GM12878 (cell line): ENCODE measurements at regions not wholly inside any gene's neighbourhood (a gene's known extent, or its start where the extent isn't known, plus 50 kb on each side); places are given as distances from the start of the nearest gene placed in this dataset.

ENCODE experiments used
- ATAC-seq: fragments of 200-7000 bp; cut with Tn5 transposase; 3 replicates; pipeline ENCODE4 v1.9.1; 2020; ENCODE audit warnings: mild to moderate bottlenecking, moderate library complexity
- BruUV-seq: library from RNA; stranded (reverse); fragments of 400-500 nt; replicated peaks from 2 replicates; lab custom pipeline; 2021; lab: Mats Ljungman, UMichigan
- CTCF ChIA-PET: fragments of 300-600 bp; sonication (Branson Sonifier 250); formaldehyde crosslinking; extraction: SDS; loops from one replicate; lab custom pipeline; 2021; ENCODE audit warnings: inconsistent platforms; lab: Yijun Ruan, JAX
- POLR2A ChIA-PET: fragments of 350-600 bp; formaldehyde crosslinking; extraction: SDS; loops from one replicate; lab custom pipeline; 2021; ENCODE audit warnings: inconsistent platforms; lab: Charles Lee
- RAD21 ChIA-PET: fragments of 300-600 bp; sonication (Branson Sonifier 250); formaldehyde crosslinking; loops from one replicate; lab custom pipeline; 2023; ENCODE audit warnings: antibody characterized with exemption; ENCODE audit not compliant: unreplicated experiment; lab: Charles Lee
- SMC1A ChIA-PET: fragments of 300-600 bp; sonication (Branson Sonifier 250); formaldehyde crosslinking; loops from one replicate; lab custom pipeline; 2023; ENCODE audit not compliant: unreplicated experiment, uncharacterized antibody; lab: Charles Lee
- DNase-seq: peaks from one replicate; pipeline ENCODE4 v3.0.0-alpha.2; 2011; ENCODE audit warnings: low read depth, low spot score
- FAIRE-seq: peaks from 3 replicates; lab custom pipeline; 2011; peaks lifted over from hg19 to GRCh38; lab: Jason Lieb, UNC
- H2AFZ ChIP-seq: 2 replicates; pipeline ENCODE4 v1.6.0; 2011; ENCODE audit warnings: low read depth, low read length, control low read depth; ENCODE audit not compliant: control insufficient read depth
- H3K27ac ChIP-seq: 2 replicates; pipeline ENCODE4 v1.5.1; 2011; ENCODE audit warnings: control low read depth; ENCODE audit not compliant: control insufficient read depth, insufficient read depth
- H3K27me3 ChIP-seq, 2 experiments: replicated peaks in 1 of 2; 2 replicates each; pipeline versions ENCODE4 v1.6.0 to v1.6.1; 2011; ENCODE audit warnings: low read length in 1 of 2; ENCODE audit not compliant: control insufficient read depth in 2 of 2, insufficient read depth in 2 of 2
- H3K36me3 ChIP-seq, 2 experiments: 2 replicates each; pipeline ENCODE4 v1.5.1; 2011; ENCODE audit warnings: low read length in 1 of 2; ENCODE audit not compliant: control insufficient read depth in 2 of 2, insufficient read depth in 2 of 2
- H3K4me1 ChIP-seq: 2 replicates; pipeline ENCODE4 v1.6.1; 2011; ENCODE audit warnings: mild to moderate bottlenecking, low read length, moderate library complexity, mixed read lengths; ENCODE audit not compliant: control insufficient read depth, insufficient read depth
- H3K4me2 ChIP-seq: 2 replicates; pipeline ENCODE4 v1.6.0; 2011; ENCODE audit warnings: control low read depth; ENCODE audit not compliant: control insufficient read depth, insufficient read depth
- H3K4me3 ChIP-seq: fragments of 200-600 bp; sonication (generic); 2 replicates; pipeline ENCODE4 v1.5.1; 2016
- H3K79me2 ChIP-seq: 2 replicates; pipeline ENCODE4 v1.6.0; 2011; ENCODE audit warnings: low read length; ENCODE audit not compliant: control insufficient read depth, insufficient read depth
- H3K9ac ChIP-seq: 2 replicates; pipeline ENCODE4 v1.8.0; 2011; ENCODE audit warnings: low read length, control low read depth, mixed read lengths; ENCODE audit not compliant: control insufficient read depth, insufficient read depth
- H3K9me3 ChIP-seq: replicated peaks from 3 replicates; pipeline ENCODE4 v1.5.1; 2011; ENCODE audit warnings: mild to moderate bottlenecking, low read length; ENCODE audit not compliant: control insufficient read depth, insufficient read depth
- H4K20me1 ChIP-seq: 2 replicates; pipeline ENCODE4 v1.6.0; 2011; ENCODE audit not compliant: control insufficient read depth, insufficient read depth
- IKZF2 ChIP-seq, 2 experiments: fragments of 450-650 bp; IDR thresholded peaks; 2 replicates each; pipeline ENCODE4 v1.6.1; 2017; ENCODE audit warnings: mild to moderate bottlenecking in 2 of 2, moderate library complexity in 2 of 2
- JUNB ChIP-seq: IDR thresholded peaks from 2 replicates; pipeline ENCODE4 v1.6.1; 2016; ENCODE audit warnings: antibody characterized with exemption, mild to moderate bottlenecking
- LARP7 ChIP-seq: fragments of 450-650 bp; IDR thresholded peaks from 2 replicates; pipeline ENCODE4 v1.6.1; 2017; ENCODE audit warnings: mild to moderate bottlenecking
- MEF2B ChIP-seq: fragments of 450-650 bp; IDR thresholded peaks from 2 replicates; pipeline ENCODE4 v1.6.1; 2018; ENCODE audit warnings: mild to moderate bottlenecking, moderate library complexity; ENCODE audit not compliant: partially characterized antibody, poor library complexity, severe bottlenecking
- NFIC ChIP-seq: IDR thresholded peaks from 2 replicates; pipeline ENCODE4 v1.6.1; 2012; ENCODE audit warnings: low read depth, mild to moderate bottlenecking, inconsistent platforms, low read length, moderate library complexity
- PAX5 ChIP-seq: IDR thresholded peaks from 2 replicates; pipeline ENCODE4 v1.6.1; 2011; ENCODE audit warnings: low read depth, low read length, borderline replicate concordance
- POLR2AphosphoS5 ChIP-seq: IDR thresholded peaks from 2 replicates; pipeline ENCODE4 v1.6.1; 2011; ENCODE audit warnings: mild to moderate bottlenecking, low read length, inconsistent platforms
- TARDBP ChIP-seq: IDR thresholded peaks from 2 replicates; pipeline ENCODE4 v1.6.1; 2016; ENCODE audit warnings: borderline replicate concordance
- WRNIP1 ChIP-seq: IDR thresholded peaks from 2 replicates; pipeline ENCODE4 v1.6.1; 2011; ENCODE audit warnings: low read depth, low read length, improper control_type of control experiment, borderline replicate concordance
- ZNF622 ChIP-seq: fragments of 450-650 bp; IDR thresholded peaks from 2 replicates; pipeline ENCODE4 v1.6.1; 2017; ENCODE audit warnings: mild to moderate bottlenecking, inconsistent platforms
- WGBS: methylation state at CpG from one replicate; pipeline ENCODE4 v1.1.6; 2016; ENCODE audit warnings: low lambda C conversion rate; ENCODE audit not compliant: insufficient replicate concordance, insufficient coverage; ENCODE audit errors: missing lambda C conversion rate; 5-methylcytosine and 5-hydroxymethylcytosine counted together
- in situ Hi-C: fragments of 300-500 bp; cut with MboI; formaldehyde crosslinking; loops from 9 replicates; pipeline ENCODE4 v1.14.3; 2018; ENCODE audit warnings: mixed read lengths
- intact Hi-C: fragments of 100-400 bp; cut with micrococcal nuclease; formaldehyde crosslinking; loops from one replicate; pipeline ENCODE4 v1.14.2; 2022; ENCODE audit not compliant: unreplicated experiment
- TF ChIP-seq, protein P1 (sequence below): IDR thresholded peaks from 2 replicates; pipeline ENCODE4 v1.6.1; 2012; ENCODE audit warnings: low read depth, low read length, improper control_type of control experiment
- TF ChIP-seq, protein P2 (sequence below): IDR thresholded peaks from 2 replicates; pipeline ENCODE4 v1.6.1; 2012; ENCODE audit warnings: low read length, inconsistent platforms

DNA sequence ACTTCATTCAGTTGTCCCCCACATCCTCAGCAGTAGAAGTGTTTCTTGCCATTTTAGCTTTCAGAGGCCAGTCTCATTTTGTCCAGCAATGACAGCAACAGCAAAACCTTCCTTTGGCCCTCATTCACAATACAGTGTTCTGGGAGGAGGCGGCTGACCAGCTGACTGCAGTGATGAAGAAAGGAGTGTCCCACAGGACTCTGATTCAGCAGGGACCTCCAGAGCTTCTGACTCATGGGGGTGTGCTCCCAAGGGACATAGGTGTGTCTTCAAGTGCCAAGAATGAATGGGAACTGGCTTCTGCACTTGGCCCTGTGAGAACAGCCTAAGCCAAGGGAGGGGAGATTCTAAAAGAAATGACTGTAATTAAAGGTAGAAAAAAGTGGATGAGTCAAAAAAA is 147.0 kb upstream of the PELI1 start:
- intact Hi-C loops (no loop called here), in situ Hi-C loops (no loop called here)
- CTCF ChIA-PET: interaction anchor here (1.1 to 11.9 kb wide), 3 partner anchors 21 to 37 kb away, joined by 4 to 109 read pairs (median 7); no protein-coding TSS in a partner anchor
- H3K27ac ChIP-seq: no peak overlapping the region
- no peaks in the 10 kb centered on the region for H3K27me3 ChIP-seq
- H3K79me2 ChIP-seq: no peaks in the 10 kb centered on the region
- peaks cover 12% of the 10 kb centered on the region for H3K4me1 ChIP-seq
- no peak overlapping the region for H3K9ac ChIP-seq
- POLR2A ChIA-PET: interaction anchor here (1.1 to 2.0 kb wide), 4 partner anchors 28 to 150 kb away, joined by 3 to 5 read pairs (median 3); no protein-coding TSS in a partner anchor
- ATAC-seq (no peak), FAIRE-seq (no peak), DNase-seq (no peak)
- no TSS peak for BruUV-seq
- no peak overlapping the region for H3K4me3 ChIP-seq
- H3K9me3 ChIP-seq: no peaks in the 10 kb centered on the region
- H3K4me2 ChIP-seq: no peak overlapping the region
- SMC1A ChIA-PET: interaction anchor here (1.0 to 2.3 kb wide), 6 partner anchors 9 to 228 kb away, joined by 3 to 9 read pairs (median 4); no protein-coding TSS in a partner anchor
- H3K36me3 ChIP-seq: no peaks in the 10 kb centered on the region
- H4K20me1 ChIP-seq: no peaks in the 10 kb centered on the region
- TF ChIP-seq MEF2B (peak; percentile 93), NFIC (no peak)
- 94% methylated on average over 1 of the region's 1 CpG for WGBS
- RAD21 ChIA-PET: interaction anchor here (0.7 to 9.1 kb wide), 3 partner anchors 27 to 77 kb away, joined by 3 to 157 read pairs (median 4); no protein-coding TSS in a partner anchor
- H2AFZ ChIP-seq: no peak overlapping the region

DNA sequence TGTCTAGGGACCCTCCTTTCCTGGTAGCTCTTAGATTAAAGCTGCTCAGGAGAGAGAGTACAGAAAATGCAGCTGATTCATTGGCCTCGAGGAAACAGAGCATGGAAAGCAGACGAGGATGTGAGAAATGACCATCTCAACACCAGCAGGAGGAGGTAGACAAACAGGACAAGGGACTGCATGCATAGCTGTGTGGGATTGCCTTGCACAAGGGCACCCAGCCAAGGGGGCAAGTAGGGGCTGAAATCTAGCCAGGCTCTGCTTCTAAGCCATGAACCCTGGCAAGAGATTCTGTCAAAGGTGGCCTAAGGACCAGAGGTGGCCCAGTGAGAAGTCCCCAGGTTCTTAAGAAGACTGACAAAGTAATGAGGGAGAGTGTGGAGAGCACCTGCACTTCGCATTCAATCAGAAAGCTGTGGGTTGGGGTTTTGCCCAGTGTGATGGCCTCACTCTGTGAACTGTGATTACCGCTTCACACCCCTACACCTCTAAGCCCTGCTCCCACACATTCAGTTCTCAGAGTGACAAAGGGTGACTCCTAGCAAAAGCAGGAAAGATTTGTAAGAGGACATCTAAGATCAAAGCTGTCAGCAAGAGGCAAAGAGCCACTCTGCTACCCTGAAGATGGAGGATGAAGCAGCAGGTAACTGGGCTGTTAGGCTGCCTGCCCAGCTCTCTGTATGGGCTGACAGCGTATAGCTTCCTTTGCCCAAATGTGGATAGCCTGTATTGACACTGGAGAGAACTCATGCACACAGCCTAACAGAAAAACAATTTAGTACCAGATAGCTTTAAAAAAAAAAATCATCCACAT is 151.3 kb upstream of the PELI1 start:
- H3K4me1 ChIP-seq: peaks cover 14% of the 10 kb centered on the region
- no peaks in the 10 kb centered on the region for H3K9me3 ChIP-seq
- ChIA-PET RAD21 (interaction anchor here (0.6 to 9.1 kb wide), 34 partner anchors 10 to 275 kb away, joined by 3 to 157 read pairs (median 6); no protein-coding TSS in a partner anchor), POLR2A (interaction anchor here (0.5 to 5.0 kb wide), 16 partner anchors 17 to 246 kb away, joined by 3 to 25 read pairs (median 4); no protein-coding TSS in a partner anchor), CTCF (interaction anchor here (0.6 to 11.9 kb wide), 21 partner anchors 8 to 705 kb away, joined by 3 to 109 read pairs (median 3); no protein-coding TSS in a partner anchor), SMC1A (interaction anchor here (0.6 to 12.2 kb wide), 45 partner anchors 10 to 602 kb away, joined by 3 to 168 read pairs (median 4); no protein-coding TSS in a partner anchor)
- no peak overlapping the region for H3K9ac ChIP-seq
- ATAC-seq (peak; percentile 92), DNase-seq (no peak), FAIRE-seq (no peak)
- peak overlapping the region; percentile 17 for H3K4me2 ChIP-seq
- H3K79me2 ChIP-seq: no peaks in the 10 kb centered on the region
- no peaks in the 10 kb centered on the region for H3K36me3 ChIP-seq
- no peak overlapping the region for H3K4me3 ChIP-seq
- H3K27ac ChIP-seq: no peak overlapping the region
- no peaks in the 10 kb centered on the region for H3K27me3 ChIP-seq
- H2AFZ ChIP-seq: no peak overlapping the region
- 18% methylated on average over 5 of the region's 5 CpGs for WGBS
- intact Hi-C loops: loop anchor here (2.0 kb wide), 1 partner anchor 31 kb away; no protein-coding TSS in a partner anchor
- H4K20me1 ChIP-seq: no peaks in the 10 kb centered on the region
- BruUV-seq: no TSS peak
- in situ Hi-C loops: no loop called here
- no peak for TF ChIP-seq POLR2AphosphoS5
- TF ChIP-seq WRNIP1: no peak
- TF ChIP-seq, protein P1, sequence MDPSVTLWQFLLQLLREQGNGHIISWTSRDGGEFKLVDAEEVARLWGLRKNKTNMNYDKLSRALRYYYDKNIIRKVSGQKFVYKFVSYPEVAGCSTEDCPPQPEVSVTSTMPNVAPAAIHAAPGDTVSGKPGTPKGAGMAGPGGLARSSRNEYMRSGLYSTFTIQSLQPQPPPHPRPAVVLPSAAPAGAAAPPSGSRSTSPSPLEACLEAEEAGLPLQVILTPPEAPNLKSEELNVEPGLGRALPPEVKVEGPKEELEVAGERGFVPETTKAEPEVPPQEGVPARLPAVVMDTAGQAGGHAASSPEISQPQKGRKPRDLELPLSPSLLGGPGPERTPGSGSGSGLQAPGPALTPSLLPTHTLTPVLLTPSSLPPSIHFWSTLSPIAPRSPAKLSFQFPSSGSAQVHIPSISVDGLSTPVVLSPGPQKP: no peak
- TF ChIP-seq ZNF622: no peak
- TF ChIP-seq PAX5: 0 out of 2 replicates have a peak, but pooled peaks have one; percentile 21
- TF ChIP-seq, protein P2, sequence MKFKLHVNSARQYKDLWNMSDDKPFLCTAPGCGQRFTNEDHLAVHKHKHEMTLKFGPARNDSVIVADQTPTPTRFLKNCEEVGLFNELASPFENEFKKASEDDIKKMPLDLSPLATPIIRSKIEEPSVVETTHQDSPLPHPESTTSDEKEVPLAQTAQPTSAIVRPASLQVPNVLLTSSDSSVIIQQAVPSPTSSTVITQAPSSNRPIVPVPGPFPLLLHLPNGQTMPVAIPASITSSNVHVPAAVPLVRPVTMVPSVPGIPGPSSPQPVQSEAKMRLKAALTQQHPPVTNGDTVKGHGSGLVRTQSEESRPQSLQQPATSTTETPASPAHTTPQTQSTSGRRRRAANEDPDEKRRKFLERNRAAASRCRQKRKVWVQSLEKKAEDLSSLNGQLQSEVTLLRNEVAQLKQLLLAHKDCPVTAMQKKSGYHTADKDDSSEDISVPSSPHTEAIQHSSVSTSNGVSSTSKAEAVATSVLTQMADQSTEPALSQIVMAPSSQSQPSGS: peak; percentile 78; the same call in 1 of the 2 replicates
- peak; percentile 68 to 76; a peak in 3 of 4 replicates for TF ChIP-seq IKZF2 (IDR thresholded peaks at IDR 0.05)
- 0 out of 2 replicates have a peak, but pooled peaks have one; percentile 39 for TF ChIP-seq LARP7
- TF ChIP-seq JUNB: peak; percentile 28; the same call in 1 of the 2 replicates
- TF ChIP-seq TARDBP: no peak
